HepG2 (cell line): ENCODE measurements at regions not wholly inside any gene's neighbourhood (a gene's known extent, or its start where the extent isn't known, plus 50 kb on each side); places are given as distances from the start of the nearest gene placed in this dataset.

Experiments
- ASH2L ChIP-seq: fragments of 300-600, 200-600 bp; sonication (generic); IDR thresholded peaks from 2 replicates; pipeline ENCODE4 v1.7.0; 2017; ENCODE audit warnings: low read depth, mild to moderate bottlenecking, moderate library complexity, mixed read lengths, low read length; ENCODE audit not compliant: insufficient read length
- BCL6 ChIP-seq: IDR thresholded peaks from 2 replicates; pipeline ENCODE4 v1.6.1; 2016; ENCODE audit warnings: missing genetic modification reagents, missing compliant biosample characterization
- CBX5 ChIP-seq: sonication (generic); formaldehyde crosslinking; IDR thresholded peaks from 2 replicates; pipeline ENCODE4 v1.4.0; 2020; ENCODE audit warnings: missing genetic modification reagents, borderline replicate concordance
- PITX1 ChIP-seq: sonication (generic); formaldehyde crosslinking; IDR thresholded peaks from 2 replicates; pipeline ENCODE4 v1.5.1; 2020; ENCODE audit warnings: mild to moderate bottlenecking, missing genetic modification reagents
- ZSCAN30 ChIP-seq: sonication (generic); formaldehyde crosslinking; IDR thresholded peaks from 2 replicates; pipeline ENCODE4 v1.5.0; 2020; ENCODE audit warnings: mild to moderate bottlenecking, missing genetic modification reagents
- TF ChIP-seq, protein P1 (sequence below): sonication (generic); formaldehyde crosslinking; conservative IDR thresholded peaks from 2 replicates; pipeline ENCODE4 v1.5.0; 2020; ENCODE audit warnings: missing genetic modification reagents
- TF ChIP-seq, protein P2 (sequence below): sonication (generic); formaldehyde crosslinking; IDR thresholded peaks from 2 replicates; pipeline ENCODE4 v1.8.0; 2022; ENCODE audit warnings: mild to moderate bottlenecking, missing genetic modification reagents
- TF ChIP-seq, protein P3 (sequence below): sonication (generic); formaldehyde crosslinking; IDR thresholded peaks from 2 replicates; pipeline ENCODE4 v1.9.0; 2021; ENCODE audit warnings: missing genetic modification reagents, mild to moderate bottlenecking, borderline replicate concordance
- TF ChIP-seq, protein P4 (sequence below): sonication (generic); formaldehyde crosslinking; IDR thresholded peaks from 2 replicates; pipeline ENCODE4 v1.4.0; 2020; ENCODE audit warnings: missing genetic modification reagents, borderline replicate concordance

DNA sequence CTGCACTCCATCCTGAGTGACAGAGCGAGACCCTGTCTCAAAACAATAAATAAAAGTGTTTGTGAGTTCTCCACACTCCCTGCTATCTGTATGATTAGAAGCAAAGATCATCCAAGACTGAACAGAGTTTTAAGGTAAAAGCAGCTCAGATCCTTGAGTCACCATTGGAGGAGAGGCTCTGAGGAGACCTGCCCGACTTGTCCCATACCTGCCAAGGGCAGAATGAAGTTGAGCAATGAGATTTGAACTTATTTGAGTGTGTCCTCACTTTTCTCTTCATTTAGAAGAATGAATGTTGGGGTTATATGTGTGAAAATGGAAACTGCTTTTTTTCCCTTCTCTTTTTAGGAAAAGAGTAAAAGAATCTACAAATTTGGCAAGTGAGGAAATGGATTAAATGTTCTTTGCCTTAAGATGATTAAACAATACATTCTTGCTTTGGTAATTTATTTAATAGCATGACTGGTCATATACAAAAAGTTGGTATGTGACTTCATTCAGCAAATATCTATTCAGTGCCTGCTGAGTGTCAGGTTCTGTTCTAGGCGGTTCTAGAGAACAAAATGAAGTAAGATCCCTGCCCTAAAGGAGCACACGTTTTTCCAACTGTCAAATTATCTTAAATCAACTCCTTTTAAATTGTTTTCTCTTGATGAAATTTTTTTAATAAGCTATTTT, 195.7 kb downstream of the ALDH8A1 start (continued):
- TF ChIP-seq, protein P1, sequence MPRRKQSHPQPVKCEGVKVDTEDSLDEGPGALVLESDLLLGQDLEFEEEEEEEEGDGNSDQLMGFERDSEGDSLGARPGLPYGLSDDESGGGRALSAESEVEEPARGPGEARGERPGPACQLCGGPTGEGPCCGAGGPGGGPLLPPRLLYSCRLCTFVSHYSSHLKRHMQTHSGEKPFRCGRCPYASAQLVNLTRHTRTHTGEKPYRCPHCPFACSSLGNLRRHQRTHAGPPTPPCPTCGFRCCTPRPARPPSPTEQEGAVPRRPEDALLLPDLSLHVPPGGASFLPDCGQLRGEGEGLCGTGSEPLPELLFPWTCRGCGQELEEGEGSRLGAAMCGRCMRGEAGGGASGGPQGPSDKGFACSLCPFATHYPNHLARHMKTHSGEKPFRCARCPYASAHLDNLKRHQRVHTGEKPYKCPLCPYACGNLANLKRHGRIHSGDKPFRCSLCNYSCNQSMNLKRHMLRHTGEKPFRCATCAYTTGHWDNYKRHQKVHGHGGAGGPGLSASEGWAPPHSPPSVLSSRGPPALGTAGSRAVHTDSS (CRISPR knock-in tag), result no peak
- no peak for TF ChIP-seq ASH2L
- no peak for TF ChIP-seq BCL6 (CRISPR knock-in tag)
- TF ChIP-seq, protein P2, sequence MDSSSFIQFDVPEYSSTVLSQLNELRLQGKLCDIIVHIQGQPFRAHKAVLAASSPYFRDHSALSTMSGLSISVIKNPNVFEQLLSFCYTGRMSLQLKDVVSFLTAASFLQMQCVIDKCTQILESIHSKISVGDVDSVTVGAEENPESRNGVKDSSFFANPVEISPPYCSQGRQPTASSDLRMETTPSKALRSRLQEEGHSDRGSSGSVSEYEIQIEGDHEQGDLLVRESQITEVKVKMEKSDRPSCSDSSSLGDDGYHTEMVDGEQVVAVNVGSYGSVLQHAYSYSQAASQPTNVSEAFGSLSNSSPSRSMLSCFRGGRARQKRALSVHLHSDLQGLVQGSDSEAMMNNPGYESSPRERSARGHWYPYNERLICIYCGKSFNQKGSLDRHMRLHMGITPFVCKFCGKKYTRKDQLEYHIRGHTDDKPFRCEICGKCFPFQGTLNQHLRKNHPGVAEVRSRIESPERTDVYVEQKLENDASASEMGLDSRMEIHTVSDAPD (CRISPR knock-in tag), result no peak
- TF ChIP-seq, protein P3, sequence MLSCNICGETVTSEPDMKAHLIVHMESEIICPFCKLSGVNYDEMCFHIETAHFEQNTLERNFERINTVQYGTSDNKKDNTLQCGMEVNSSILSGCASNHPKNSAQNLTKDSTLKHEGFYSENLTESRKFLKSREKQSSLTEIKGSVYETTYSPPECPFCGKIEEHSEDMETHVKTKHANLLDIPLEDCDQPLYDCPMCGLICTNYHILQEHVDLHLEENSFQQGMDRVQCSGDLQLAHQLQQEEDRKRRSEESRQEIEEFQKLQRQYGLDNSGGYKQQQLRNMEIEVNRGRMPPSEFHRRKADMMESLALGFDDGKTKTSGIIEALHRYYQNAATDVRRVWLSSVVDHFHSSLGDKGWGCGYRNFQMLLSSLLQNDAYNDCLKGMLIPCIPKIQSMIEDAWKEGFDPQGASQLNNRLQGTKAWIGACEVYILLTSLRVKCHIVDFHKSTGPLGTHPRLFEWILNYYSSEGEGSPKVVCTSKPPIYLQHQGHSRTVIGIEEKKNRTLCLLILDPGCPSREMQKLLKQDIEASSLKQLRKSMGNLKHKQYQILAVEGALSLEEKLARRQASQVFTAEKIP (CRISPR knock-in tag), result no peak
- no peak for TF ChIP-seq CBX5
- TF ChIP-seq, protein P4, sequence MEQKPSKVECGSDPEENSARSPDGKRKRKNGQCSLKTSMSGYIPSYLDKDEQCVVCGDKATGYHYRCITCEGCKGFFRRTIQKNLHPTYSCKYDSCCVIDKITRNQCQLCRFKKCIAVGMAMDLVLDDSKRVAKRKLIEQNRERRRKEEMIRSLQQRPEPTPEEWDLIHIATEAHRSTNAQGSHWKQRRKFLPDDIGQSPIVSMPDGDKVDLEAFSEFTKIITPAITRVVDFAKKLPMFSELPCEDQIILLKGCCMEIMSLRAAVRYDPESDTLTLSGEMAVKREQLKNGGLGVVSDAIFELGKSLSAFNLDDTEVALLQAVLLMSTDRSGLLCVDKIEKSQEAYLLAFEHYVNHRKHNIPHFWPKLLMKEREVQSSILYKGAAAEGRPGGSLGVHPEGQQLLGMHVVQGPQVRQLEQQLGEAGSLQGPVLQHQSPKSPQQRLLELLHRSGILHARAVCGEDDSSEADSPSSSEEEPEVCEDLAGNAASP (CRISPR knock-in tag), result no peak
- TF ChIP-seq ZSCAN30 (CRISPR knock-in tag), result no peak
- TF ChIP-seq PITX1, result no peak
